Loucy (cell line): ENCODE measurements at regions not wholly inside any gene's neighbourhood (a gene's known extent, or its start where the extent isn't known, plus 50 kb on each side); places are given as distances from the start of the nearest gene placed in this dataset.

ENCODE experiments used
- H2AFZ ChIP-seq: fragments of 200-600 bp; sonication (generic); 2 replicates; pipeline ENCODE4 v1.6.0; 2016; ENCODE audit warnings: antibody characterized with exemption, mild to moderate bottlenecking, low read length, moderate library complexity
- H3F3A ChIP-seq: fragments of 200-600 bp; 2 replicates; pipeline ENCODE4 v1.6.0; 2016; ENCODE audit warnings: antibody characterized with exemption, low read depth, mild to moderate bottlenecking
- H3K27me3 ChIP-seq: fragments of 200-600 bp; sonication (generic); 2 replicates; pipeline ENCODE4 v1.6.1; 2014; ENCODE audit warnings: low read length, mild to moderate bottlenecking; ENCODE audit not compliant: insufficient read depth, poor library complexity, severe bottlenecking
- H3K36me3 ChIP-seq: fragments of 200-600 bp; sonication (generic); 2 replicates; pipeline ENCODE4 v1.6.1; 2016; ENCODE audit warnings: low read length; ENCODE audit not compliant: insufficient read depth
- H3K4me1 ChIP-seq: fragments of 200-600 bp; sonication (generic); 2 replicates; pipeline ENCODE4 v1.5.1; 2014; ENCODE audit warnings: low read length, mild to moderate bottlenecking; ENCODE audit not compliant: insufficient read depth, poor library complexity, severe bottlenecking
- H3K4me2 ChIP-seq: fragments of 200-600 bp; sonication (generic); 2 replicates; pipeline ENCODE4 v1.6.0; 2014; ENCODE audit warnings: antibody characterized with exemption, low read length, low read depth, mild to moderate bottlenecking; ENCODE audit not compliant: poor library complexity, severe bottlenecking
- H3K4me3 ChIP-seq: fragments of 200-600 bp; sonication (generic); 2 replicates; pipeline ENCODE4 v1.5.1; 2014; ENCODE audit warnings: low read length, mild to moderate bottlenecking, mixed read lengths; ENCODE audit not compliant: poor library complexity, severe bottlenecking
- H3K79me2 ChIP-seq: fragments of 200-600 bp; sonication (generic); 2 replicates; pipeline ENCODE4 v1.6.1; 2014; ENCODE audit warnings: low read length; ENCODE audit not compliant: insufficient read depth
- H3K9ac ChIP-seq: fragments of 200-600 bp; sonication (generic); 2 replicates; pipeline ENCODE4 v1.6.0; 2014; ENCODE audit warnings: mild to moderate bottlenecking, low read depth, low read length, moderate library complexity; ENCODE audit not compliant: poor library complexity, severe bottlenecking
- H3K9me2 ChIP-seq: fragments of 200-600 bp; sonication (generic); replicated peaks from 2 replicates; pipeline ENCODE4 v1.6.1; 2016; ENCODE audit warnings: low read depth, low read length, mixed read lengths
- H3K9me3 ChIP-seq: fragments of 200-600 bp; sonication (generic); 2 replicates; pipeline ENCODE4 v1.6.1; 2014; ENCODE audit warnings: mild to moderate bottlenecking, antibody characterized with exemption, low read length, low read depth; ENCODE audit not compliant: insufficient read depth
- H4K20me1 ChIP-seq: fragments of 200-600 bp; sonication (generic); 2 replicates; pipeline ENCODE4 v1.6.0; 2014; ENCODE audit warnings: antibody characterized with exemption, low read length, mild to moderate bottlenecking; ENCODE audit not compliant: insufficient read depth, poor library complexity, severe bottlenecking
- CTCF ChIP-seq: fragments of 200-600 bp; sonication (generic); conservative IDR thresholded peaks from 2 replicates; pipeline ENCODE4 v1.5.1; 2014; ENCODE audit warnings: mild to moderate bottlenecking, antibody characterized with exemption, low read length
- EZH2phosphoT487 ChIP-seq: fragments of 200-600 bp; IDR thresholded peaks from 2 replicates; pipeline ENCODE4 v1.6.1; 2018; ENCODE audit warnings: antibody characterized with exemption, mild to moderate bottlenecking, moderate library complexity, borderline replicate concordance

GRCh38 chr6:156352861-156353260, 424.3 kb upstream of the ARID1B start:
- no peak overlapping the region for H3K4me2 ChIP-seq
- H3K36me3 ChIP-seq = no peaks in the 10 kb centered on the region
- no peaks in the 10 kb centered on the region for H3K4me1 ChIP-seq
- H3K27me3 ChIP-seq = no peaks in the 10 kb centered on the region
- H3K79me2 ChIP-seq = no peaks in the 10 kb centered on the region
- H3K9me3 ChIP-seq = no peaks in the 10 kb centered on the region
- H2AFZ ChIP-seq = no peak overlapping the region
- H3K9me2 ChIP-seq = no peaks in the 10 kb centered on the region
- no peaks in the 10 kb centered on the region for H3F3A ChIP-seq
- H3K4me3 ChIP-seq = no peak overlapping the region
- no peak overlapping the region for H3K9ac ChIP-seq
- no peak for TF ChIP-seq CTCF
- no peak for TF ChIP-seq EZH2phosphoT487
- no peaks in the 10 kb centered on the region for H4K20me1 ChIP-seq

- no peaks in the 10 kb centered on the region for H3K27me3 ChIP-seq
- no peak overlapping the region for H3K4me3 ChIP-seq
- no peaks in the 10 kb centered on the region for H4K20me1 ChIP-seq
- H3K4me2 ChIP-seq = no peak overlapping the region
- no peaks in the 10 kb centered on the region for H3K9me3 ChIP-seq
- no peak overlapping the region for H2AFZ ChIP-seq
- H3K9ac ChIP-seq = no peak overlapping the region
- no peaks in the 10 kb centered on the region for H3K36me3 ChIP-seq
- no peaks in the 10 kb centered on the region for H3F3A ChIP-seq
- H3K79me2 ChIP-seq = no peaks in the 10 kb centered on the region
- no peak for TF ChIP-seq CTCF
- no peak for TF ChIP-seq EZH2phosphoT487
- H3K4me1 ChIP-seq = no peaks in the 10 kb centered on the region
- no peaks in the 10 kb centered on the region for H3K9me2 ChIP-seq
Measured at GRCh38 chr6:156351346-156351966, 425.7 kb upstream of the ARID1B start.

- no peak for TF ChIP-seq EZH2phosphoT487
- no peak for TF ChIP-seq CTCF
- no peaks in the 10 kb centered on the region for H4K20me1 ChIP-seq
- H3K9me2 ChIP-seq = no peaks in the 10 kb centered on the region
- H3K27me3 ChIP-seq = no peaks in the 10 kb centered on the region
- H3K36me3 ChIP-seq = no peaks in the 10 kb centered on the region
- no peaks in the 10 kb centered on the region for H3K4me1 ChIP-seq
- no peak overlapping the region for H2AFZ ChIP-seq
- no peaks in the 10 kb centered on the region for H3K79me2 ChIP-seq
- no peaks in the 10 kb centered on the region for H3K9me3 ChIP-seq
- H3F3A ChIP-seq = no peaks in the 10 kb centered on the region
- H3K9ac ChIP-seq = no peak overlapping the region
- H3K4me2 ChIP-seq = no peak overlapping the region
- H3K4me3 ChIP-seq = no peak overlapping the region
Measured at GRCh38 chr6:156350337-156350736, 426.8 kb upstream of the ARID1B start.
